ENCODE measurements at regions not wholly inside any gene's neighbourhood (a gene's known extent, or its start where the extent isn't known, plus 50 kb on each side); places are given as distances from the start of the nearest gene placed in this dataset.

GRCh38 chr6:167722634-167723309 is 103.9 kb upstream of the AFDN start:
- ATAC-seq, result no peak

GRCh38 chr6:167726043-167726621 is 100.6 kb upstream of the AFDN start:
- no peak for ATAC-seq
- no peak for TF ChIP-seq GLIS3 (CRISPR knock-in tag; IDR thresholded peaks at IDR 0.05)
- TF ChIP-seq, protein P1, sequence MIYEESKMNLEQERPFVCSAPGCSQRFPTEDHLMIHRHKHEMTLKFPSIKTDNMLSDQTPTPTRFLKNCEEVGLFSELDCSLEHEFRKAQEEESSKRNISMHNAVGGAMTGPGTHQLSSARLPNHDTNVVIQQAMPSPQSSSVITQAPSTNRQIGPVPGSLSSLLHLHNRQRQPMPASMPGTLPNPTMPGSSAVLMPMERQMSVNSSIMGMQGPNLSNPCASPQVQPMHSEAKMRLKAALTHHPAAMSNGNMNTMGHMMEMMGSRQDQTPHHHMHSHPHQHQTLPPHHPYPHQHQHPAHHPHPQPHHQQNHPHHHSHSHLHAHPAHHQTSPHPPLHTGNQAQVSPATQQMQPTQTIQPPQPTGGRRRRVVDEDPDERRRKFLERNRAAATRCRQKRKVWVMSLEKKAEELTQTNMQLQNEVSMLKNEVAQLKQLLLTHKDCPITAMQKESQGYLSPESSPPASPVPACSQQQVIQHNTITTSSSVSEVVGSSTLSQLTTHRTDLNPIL (CRISPR knock-in tag; IDR thresholded peaks at IDR 0.05; ENCODE audit: low read depth), result no peak
- TF ChIP-seq ZFP3 (CRISPR knock-in tag; IDR thresholded peaks at IDR 0.05), result no peak
- no peak for TF ChIP-seq ZC3H10 (CRISPR knock-in tag; IDR thresholded peaks at IDR 0.05)
- TF ChIP-seq TCF4 (CRISPR knock-in tag; IDR thresholded peaks at IDR 0.05; ENCODE audit: borderline replicate concordance), result no peak
- no peak for TF ChIP-seq ZNF565 (CRISPR knock-in tag; conservative IDR thresholded peaks at IDR 0.05; ENCODE audit: low read depth)
- no peak for TF ChIP-seq ZFP30 (CRISPR knock-in tag; IDR thresholded peaks at IDR 0.05)
- TF ChIP-seq CSDC2 (CRISPR knock-in tag; IDR thresholded peaks at IDR 0.05), result no peak
- no peak for TF ChIP-seq RARB (CRISPR knock-in tag; IDR thresholded peaks at IDR 0.05)
- TF ChIP-seq POU6F1 (CRISPR knock-in tag; IDR thresholded peaks at IDR 0.05; ENCODE audit: borderline replicate concordance, low read depth), result no peak
- TF ChIP-seq PPARA (CRISPR knock-in tag; IDR thresholded peaks at IDR 0.05; ENCODE audit: borderline replicate concordance), result no peak
- TF ChIP-seq SNAI2 (CRISPR knock-in tag; IDR thresholded peaks at IDR 0.05), result no peak
- TF ChIP-seq BACH2 (CRISPR knock-in tag; IDR thresholded peaks at IDR 0.05; ENCODE audit: borderline replicate concordance), result no peak
- no peak for TF ChIP-seq ARNTL (CRISPR knock-in tag; IDR thresholded peaks at IDR 0.05; ENCODE audit: borderline replicate concordance, low read depth)
- TF ChIP-seq ZNF8 (CRISPR knock-in tag; IDR thresholded peaks at IDR 0.05), result no peak

More at GRCh38 chr6:167722634-167723309, 103.9 kb upstream of the AFDN start:
- TF ChIP-seq ZNF8 (CRISPR knock-in tag; IDR thresholded peaks at IDR 0.05), result no peak
- no peak for TF ChIP-seq POU6F1 (CRISPR knock-in tag; IDR thresholded peaks at IDR 0.05; ENCODE audit: borderline replicate concordance, low read depth)
- no peak for TF ChIP-seq TOX (CRISPR knock-in tag; IDR thresholded peaks at IDR 0.05; ENCODE audit: borderline replicate concordance)
- no peak for TF ChIP-seq ARNTL (CRISPR knock-in tag; IDR thresholded peaks at IDR 0.05; ENCODE audit: borderline replicate concordance, low read depth)
- TF ChIP-seq ESRRG (CRISPR knock-in tag; IDR thresholded peaks at IDR 0.05), result no peak
- no peak for TF ChIP-seq OSR1 (CRISPR knock-in tag; IDR thresholded peaks at IDR 0.05)
- no peak for TF ChIP-seq ZNF565 (CRISPR knock-in tag; conservative IDR thresholded peaks at IDR 0.05; ENCODE audit: low read depth)
- TF ChIP-seq PPARA (CRISPR knock-in tag; IDR thresholded peaks at IDR 0.05; ENCODE audit: borderline replicate concordance), result no peak
- no peak for TF ChIP-seq TSHZ2 (CRISPR knock-in tag; IDR thresholded peaks at IDR 0.05)
- TF ChIP-seq, protein P1 (CRISPR knock-in tag; IDR thresholded peaks at IDR 0.05; ENCODE audit: low read depth), result no peak
- TF ChIP-seq ZNF70 (CRISPR knock-in tag; IDR thresholded peaks at IDR 0.05), result no peak
- no peak for TF ChIP-seq ZFP30 (CRISPR knock-in tag; IDR thresholded peaks at IDR 0.05)
- no peak for TF ChIP-seq BACH2 (CRISPR knock-in tag; IDR thresholded peaks at IDR 0.05; ENCODE audit: borderline replicate concordance)
- TF ChIP-seq, protein P2, sequence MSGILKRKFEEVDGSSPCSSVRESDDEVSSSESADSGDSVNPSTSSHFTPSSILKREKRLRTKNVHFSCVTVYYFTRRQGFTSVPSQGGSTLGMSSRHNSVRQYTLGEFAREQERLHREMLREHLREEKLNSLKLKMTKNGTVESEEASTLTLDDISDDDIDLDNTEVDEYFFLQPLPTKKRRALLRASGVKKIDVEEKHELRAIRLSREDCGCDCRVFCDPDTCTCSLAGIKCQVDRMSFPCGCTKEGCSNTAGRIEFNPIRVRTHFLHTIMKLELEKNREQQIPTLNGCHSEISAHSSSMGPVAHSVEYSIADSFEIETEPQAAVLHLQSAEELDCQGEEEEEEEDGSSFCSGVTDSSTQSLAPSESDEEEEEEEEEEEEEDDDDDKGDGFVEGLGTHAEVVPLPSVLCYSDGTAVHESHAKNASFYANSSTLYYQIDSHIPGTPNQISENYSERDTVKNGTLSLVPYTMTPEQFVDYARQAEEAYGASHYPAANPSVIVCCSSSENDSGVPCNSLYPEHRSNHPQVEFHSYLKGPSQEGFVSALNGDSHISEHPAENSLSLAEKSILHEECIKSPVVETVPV (CRISPR knock-in tag; IDR thresholded peaks at IDR 0.05), result no peak

Data from SK-N-SH treated with all-trans-retinoic acid at 6 μM for 48 hours (cell line).